ENCODE measurements at regions not wholly inside any gene's neighbourhood (a gene's known extent, or its start where the extent isn't known, plus 50 kb on each side); places are given as distances from the start of the nearest gene placed in this dataset.

DNA sequence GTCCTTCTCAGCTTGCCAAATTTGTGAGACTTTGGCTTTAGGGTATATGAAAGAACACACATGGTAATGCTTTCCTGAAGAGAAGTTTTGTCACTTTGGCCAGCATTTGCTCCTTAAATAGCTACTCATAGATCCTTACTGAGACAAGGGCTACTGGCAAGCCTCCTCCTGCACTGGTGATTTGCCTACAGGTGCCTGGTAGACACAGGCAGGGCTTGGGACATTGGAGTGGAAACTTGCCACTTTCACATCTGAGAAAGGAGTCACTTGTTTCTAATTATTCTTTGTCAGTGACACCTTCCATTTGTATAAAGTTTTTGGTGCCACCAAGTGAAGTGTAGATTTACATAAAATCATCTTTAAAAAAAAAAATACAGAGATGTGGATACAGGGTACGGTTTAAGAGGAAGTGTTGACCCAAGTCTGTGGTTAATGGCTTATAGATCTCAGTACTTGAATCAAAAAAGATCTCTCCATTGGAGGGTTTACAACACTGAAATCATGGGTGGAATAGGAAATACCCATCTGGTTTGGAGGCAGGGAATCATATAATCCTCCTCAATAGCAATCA is 132.8 kb upstream of the GADL1 start:
- TF ChIP-seq, protein P1, sequence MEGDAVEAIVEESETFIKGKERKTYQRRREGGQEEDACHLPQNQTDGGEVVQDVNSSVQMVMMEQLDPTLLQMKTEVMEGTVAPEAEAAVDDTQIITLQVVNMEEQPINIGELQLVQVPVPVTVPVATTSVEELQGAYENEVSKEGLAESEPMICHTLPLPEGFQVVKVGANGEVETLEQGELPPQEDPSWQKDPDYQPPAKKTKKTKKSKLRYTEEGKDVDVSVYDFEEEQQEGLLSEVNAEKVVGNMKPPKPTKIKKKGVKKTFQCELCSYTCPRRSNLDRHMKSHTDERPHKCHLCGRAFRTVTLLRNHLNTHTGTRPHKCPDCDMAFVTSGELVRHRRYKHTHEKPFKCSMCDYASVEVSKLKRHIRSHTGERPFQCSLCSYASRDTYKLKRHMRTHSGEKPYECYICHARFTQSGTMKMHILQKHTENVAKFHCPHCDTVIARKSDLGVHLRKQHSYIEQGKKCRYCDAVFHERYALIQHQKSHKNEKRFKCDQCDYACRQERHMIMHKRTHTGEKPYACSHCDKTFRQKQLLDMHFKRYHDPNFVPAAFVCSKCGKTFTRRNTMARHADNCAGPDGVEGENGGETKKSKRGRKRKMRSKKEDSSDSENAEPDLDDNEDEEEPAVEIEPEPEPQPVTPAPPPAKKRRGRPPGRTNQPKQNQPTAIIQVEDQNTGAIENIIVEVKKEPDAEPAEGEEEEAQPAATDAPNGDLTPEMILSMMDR (conservative IDR thresholded peaks at IDR 0.05; ENCODE audit: low read depth, low read length) = no peak
- TF ChIP-seq POLR2A (IDR thresholded peaks at IDR 0.05; ENCODE audit: low read depth, low read length) = no peak
- no peak for TF ChIP-seq RCOR1 (IDR thresholded peaks at IDR 0.05; ENCODE audit: insufficient replicate concordance, low read length)
- TF ChIP-seq RFX5 (IDR thresholded peaks at IDR 0.05; ENCODE audit: low read depth, low read length) = no peak
- no peak for TF ChIP-seq BHLHE40 (IDR thresholded peaks at IDR 0.05; ENCODE audit: low read depth, low read length)
- TF ChIP-seq, protein P2, sequence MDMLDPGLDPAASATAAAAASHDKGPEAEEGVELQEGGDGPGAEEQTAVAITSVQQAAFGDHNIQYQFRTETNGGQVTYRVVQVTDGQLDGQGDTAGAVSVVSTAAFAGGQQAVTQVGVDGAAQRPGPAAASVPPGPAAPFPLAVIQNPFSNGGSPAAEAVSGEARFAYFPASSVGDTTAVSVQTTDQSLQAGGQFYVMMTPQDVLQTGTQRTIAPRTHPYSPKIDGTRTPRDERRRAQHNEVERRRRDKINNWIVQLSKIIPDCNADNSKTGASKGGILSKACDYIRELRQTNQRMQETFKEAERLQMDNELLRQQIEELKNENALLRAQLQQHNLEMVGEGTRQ (IDR thresholded peaks at IDR 0.05; ENCODE audit: low read depth, low read length) = no peak
- TF ChIP-seq, protein P3, sequence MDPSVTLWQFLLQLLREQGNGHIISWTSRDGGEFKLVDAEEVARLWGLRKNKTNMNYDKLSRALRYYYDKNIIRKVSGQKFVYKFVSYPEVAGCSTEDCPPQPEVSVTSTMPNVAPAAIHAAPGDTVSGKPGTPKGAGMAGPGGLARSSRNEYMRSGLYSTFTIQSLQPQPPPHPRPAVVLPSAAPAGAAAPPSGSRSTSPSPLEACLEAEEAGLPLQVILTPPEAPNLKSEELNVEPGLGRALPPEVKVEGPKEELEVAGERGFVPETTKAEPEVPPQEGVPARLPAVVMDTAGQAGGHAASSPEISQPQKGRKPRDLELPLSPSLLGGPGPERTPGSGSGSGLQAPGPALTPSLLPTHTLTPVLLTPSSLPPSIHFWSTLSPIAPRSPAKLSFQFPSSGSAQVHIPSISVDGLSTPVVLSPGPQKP (IDR thresholded peaks at IDR 0.05; ENCODE audit: borderline replicate concordance, low read depth, low read length) = no peak

Measured in IMR-90 (cell line).